Mammary epithelial cell (primary cell): ENCODE measurements at regions not wholly inside any gene's neighbourhood (a gene's known extent, or its start where the extent isn't known, plus 50 kb on each side); places are given as distances from the start of the nearest gene placed in this dataset.

ENCODE experiments used
- CTCF ChIP-seq, 2 donors: IDR thresholded peaks in 1 of 2; conservative IDR thresholded peaks in 1 of 2; 2 replicates each; pipeline ENCODE4 v1.5.1; 2011 to 2012; ENCODE audit warnings: inconsistent platforms in 2 of 2, low read length in 2 of 2, mild to moderate bottlenecking in 2 of 2, control low read depth in 1 of 2, low read depth in 1 of 2; ENCODE audit not compliant: insufficient read depth in 1 of 2; ENCODE audit errors: extremely low read depth in 1 of 2
- EZH2 ChIP-seq: IDR thresholded peaks from 2 replicates; pipeline ENCODE4 v1.6.1; 2012; ENCODE audit warnings: low read length, inconsistent platforms, borderline replicate concordance

- TF ChIP-seq CTCF (conservative IDR thresholded peaks at IDR 0.05 in 1 of 2, IDR thresholded peaks at IDR 0.05 in 1 of 2; ENCODE audit: extremely low read depth in 1 of 2, insufficient read depth in 1 of 2, low read depth in 1 of 2, low read length in 2 of 2) = no peak
- TF ChIP-seq EZH2 = no peak
Observed at GRCh38 chr11:23606191-23606590, 745.9 kb upstream of the CCDC179 start.
